HCT116 (cell line): ENCODE measurements at regions not wholly inside any gene's neighbourhood (a gene's known extent, or its start where the extent isn't known, plus 50 kb on each side); places are given as distances from the start of the nearest gene placed in this dataset.
"Not testable (repeated sequence)": the region's sequence is repeated elsewhere in the genome, so short reads cannot be mapped to it uniquely, and the experiment has no call there.

ENCODE experiments used
- ATAC-seq: fragments of 200-7000 bp; cut with Tn5 transposase; 2 replicates; pipeline ENCODE4 v1.9.1; 2020; ENCODE audit warnings: mild to moderate bottlenecking, moderate library complexity
- BruUV-seq: library from RNA; stranded (reverse); fragments of 400-500 nt; replicated peaks from 2 replicates; lab custom pipeline; 2021; lab: Mats Ljungman, UMichigan
- CTCF ChIA-PET: fragments of 300-600 bp; sonication (Branson Sonifier 250); formaldehyde crosslinking; loops from one replicate; lab custom pipeline; 2021; ENCODE audit warnings: antibody characterized with exemption; lab: Charles Lee
- POLR2A ChIA-PET: fragments of 300-600, 350-600 bp; sonication (Branson Sonifier 250); formaldehyde crosslinking; loops from one replicate; lab custom pipeline; 2021; ENCODE audit warnings: antibody characterized with exemption; lab: Charles Lee
- RAD21 ChIA-PET, 2 experiments: fragments of 300-600 bp; sonication (Branson Sonifier 250); formaldehyde crosslinking; loops; one replicate each; lab custom pipeline; 2023; ENCODE audit warnings: low total read pairs in 2 of 2; ENCODE audit not compliant: uncharacterized antibody in 2 of 2, unreplicated experiment in 2 of 2, low non-redundant PET in 1 of 2; lab: Charles Lee
- DNase-seq: peaks from one replicate; pipeline ENCODE4 v3.0.0-alpha.2; 2010; ENCODE audit warnings: low read depth, low spot score
- H2AFZ ChIP-seq: fragments of 200-600 bp; shearing (Covaris generic), sonication (generic); 2 replicates; pipeline ENCODE4 v1.6.1; 2017; ENCODE audit warnings: low read depth, mixed run types, mixed read lengths, antibody characterized with exemption, low read length; ENCODE audit not compliant: poor library complexity, severe bottlenecking
- H3K27ac ChIP-seq: 2 replicates; pipeline ENCODE4 v1.5.1; 2012; ENCODE audit warnings: low read depth, low read length
- H3K27me3 ChIP-seq: fragments of 200-600 bp; sonication (generic); 2 replicates; pipeline ENCODE4 v1.6.1; 2016; ENCODE audit warnings: mixed run types, low read length, mixed read lengths; ENCODE audit not compliant: insufficient read depth
- H3K36me3 ChIP-seq, 2 experiments: fragments of 200-500 bp in 1 of 2; fragments of 200-600 bp in 1 of 2; sonication (Bioruptor generic) in 1 of 2; sonication (generic) in 1 of 2; 2 replicates each; pipeline versions ENCODE4 v1.5.1 to v1.6.1; 2014 to 2016; ENCODE audit warnings: low read length in 2 of 2, inconsistent platforms in 1 of 2, mixed read lengths in 1 of 2, mixed run types in 1 of 2; ENCODE audit not compliant: insufficient read depth in 2 of 2, control insufficient read depth in 1 of 2
- H3K4me1 ChIP-seq, 2 experiments: fragments of 200-600 bp in 1 of 2; sonication (generic) in 1 of 2; 2 replicates each; pipeline versions ENCODE4 v1.5.1 to v1.6.1; 2012 to 2017; ENCODE audit warnings: low read length in 2 of 2, inconsistent platforms in 1 of 2, mild to moderate bottlenecking in 1 of 2, mixed read lengths in 1 of 2, mixed run types in 1 of 2, moderate library complexity in 1 of 2; ENCODE audit not compliant: insufficient read depth in 2 of 2, control insufficient read depth in 1 of 2
- H3K4me2 ChIP-seq: fragments of 200-600 bp; sonication (generic); 2 replicates; pipeline ENCODE4 v1.6.1; 2017; ENCODE audit warnings: mixed run types, low read length, mixed read lengths
- H3K4me3 ChIP-seq, 2 experiments: fragments of 200-600 bp in 1 of 2; sonication (generic) in 1 of 2; replicated peaks in 1 of 2; 2 replicates each; pipeline ENCODE4 v1.5.1; 2011 to 2016; ENCODE audit warnings: low read length in 2 of 2, control low read depth in 1 of 2, low read depth in 1 of 2, mild to moderate bottlenecking in 1 of 2, mixed read lengths in 1 of 2, mixed run types in 1 of 2
- H3K79me2 ChIP-seq: fragments of 200-600 bp; sonication (generic); 2 replicates; pipeline ENCODE4 v1.6.1; 2017; ENCODE audit warnings: mild to moderate bottlenecking, mixed run types, low read length, moderate library complexity, mixed read lengths; ENCODE audit not compliant: insufficient read depth
- H3K9ac ChIP-seq: fragments of 200-600 bp; sonication (generic); 2 replicates; pipeline ENCODE4 v1.6.1; 2016; ENCODE audit warnings: low read length, mixed read lengths
- H3K9me2 ChIP-seq: fragments of 200-600 bp; sonication (generic), shearing (Covaris generic); 2 replicates; pipeline ENCODE4 v1.6.1; 2017; ENCODE audit warnings: mixed run types, mild to moderate bottlenecking, moderate library complexity; ENCODE audit not compliant: insufficient read depth
- H3K9me3 ChIP-seq, 2 experiments: fragments of 200-500 bp in 1 of 2; fragments of 200-600 bp in 1 of 2; sonication (Bioruptor generic) in 1 of 2; sonication (generic) in 1 of 2; 2 replicates each; pipeline ENCODE4 v1.6.1; 2014 to 2017; ENCODE audit warnings: low read length in 2 of 2, mixed read lengths in 2 of 2, inconsistent platforms in 1 of 2, low read depth in 1 of 2, mild to moderate bottlenecking in 1 of 2, mixed run types in 1 of 2, moderate library complexity in 1 of 2; ENCODE audit not compliant: control insufficient read depth in 1 of 2, insufficient read depth in 1 of 2
- H4K20me1 ChIP-seq: fragments of 200-600 bp; sonication (generic), shearing (Covaris generic); 2 replicates; pipeline ENCODE4 v1.6.1; 2017; ENCODE audit warnings: mixed run types, mild to moderate bottlenecking, moderate library complexity; ENCODE audit not compliant: insufficient read depth
- CTCF ChIP-seq, 3 experiments: fragments of 200-600 bp in 1 of 3; sonication (generic) in 1 of 3; IDR thresholded peaks in 2 of 3; conservative IDR thresholded peaks in 1 of 3; 2 replicates each; pipeline ENCODE4 v1.5.1; 2012 to 2017; ENCODE audit warnings: low read depth in 2 of 3, low read length in 2 of 3, antibody characterized with exemption in 1 of 3, borderline replicate concordance in 1 of 3, control low read depth in 1 of 3, mild to moderate bottlenecking in 1 of 3, mixed read lengths in 1 of 3, mixed run types in 1 of 3, moderate library complexity in 1 of 3; ENCODE audit not compliant: insufficient read depth in 1 of 3
- intact Hi-C: fragments of 100-400 bp; cut with micrococcal nuclease; formaldehyde crosslinking; loops from 2 replicates; pipeline ENCODE4 v1.10.0; 2022

DNA sequence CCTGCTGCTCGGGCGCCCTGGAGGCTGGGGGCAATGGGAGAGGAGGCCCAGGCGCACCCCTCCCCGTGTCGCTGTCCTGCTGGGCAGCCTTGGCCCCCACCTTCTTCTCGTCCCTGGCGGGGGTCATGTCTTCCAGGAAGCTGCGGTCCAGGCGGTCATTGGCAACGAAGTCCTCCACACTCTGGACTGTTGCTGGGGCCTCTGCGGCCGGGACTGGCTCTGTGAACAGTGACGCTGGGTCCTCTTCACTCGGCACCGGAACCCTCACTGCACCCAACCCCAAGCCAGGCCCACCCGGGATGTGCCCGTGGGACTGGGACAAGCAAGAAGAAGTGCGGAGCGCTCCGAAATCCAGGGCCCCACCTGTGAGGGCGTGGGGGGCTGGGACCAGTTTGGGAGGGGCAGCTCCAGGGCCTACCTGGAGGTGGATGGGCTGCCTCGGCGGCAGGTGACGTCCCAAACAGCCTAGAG lies 308.0 kb downstream of the CCDC74A start:
- ChIA-PET POLR2A (no interaction called here), RAD21 (no interaction called here), CTCF (no interaction called here)
- Histone ChIP-seq H3K36me3 (no peaks in the 10 kb centered on the region), H3K9ac (no peak overlapping the region), H3K4me1 (peaks cover 3 to 11% of the 10 kb centered on the region in 2 experiments; a peak in 2 of 4 replicates), H3K27ac (no peak overlapping the region), H4K20me1 (no peaks in the 10 kb centered on the region), H3K4me2 (no peak overlapping the region), H3K27me3 (no peaks in the 10 kb centered on the region), H2AFZ (no peak overlapping the region), H3K9me2 (no peaks in the 10 kb centered on the region), H3K79me2 (no peaks in the 10 kb centered on the region), H3K9me3 (no peaks in the 10 kb centered on the region), H3K4me3 (no peak overlapping the region)
- BruUV-seq: no TSS peak
- intact Hi-C loops: no loop called here
- ATAC-seq (no peak), DNase-seq (no peak)
- TF ChIP-seq CTCF (IDR thresholded peaks at IDR 0.05 in 2 of 3, conservative IDR thresholded peaks at IDR 0.05 in 1 of 3; ENCODE audit: borderline replicate concordance in 1 of 3, insufficient read depth in 1 of 3, low read depth in 2 of 3, low read length in 2 of 3): no peak

DNA sequence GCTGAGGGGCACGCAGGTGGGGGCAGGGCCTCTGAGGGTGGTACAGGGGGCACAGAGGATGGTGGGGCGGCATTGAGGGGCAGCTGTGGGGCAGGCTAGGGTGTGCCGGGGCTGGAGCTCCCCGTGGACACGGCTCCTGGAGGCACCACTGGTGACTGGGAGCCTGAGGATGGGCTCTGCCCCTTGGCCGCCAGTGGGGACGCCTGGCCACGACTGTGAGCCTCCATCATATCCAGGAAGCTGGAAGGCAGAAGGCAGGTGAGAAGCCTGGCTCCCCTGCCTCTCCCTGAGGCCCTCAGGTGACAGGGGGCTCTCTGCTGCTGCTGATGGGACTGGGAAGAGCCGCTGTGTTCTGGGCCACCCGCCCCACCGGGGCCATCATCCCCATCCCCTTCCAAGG lies 308.4 kb downstream of the CCDC74A start:
- H3K4me3 ChIP-seq, H3K4me2 ChIP-seq, POLR2A ChIA-PET, intact Hi-C loops, H3K9me2 ChIP-seq, H3K27me3 ChIP-seq, H3K9ac ChIP-seq, H3K27ac ChIP-seq, BruUV-seq, CTCF ChIA-PET, RAD21 ChIA-PET, H2AFZ ChIP-seq, H3K36me3 ChIP-seq, H3K79me2 ChIP-seq, ATAC-seq, H4K20me1 ChIP-seq, H3K9me3 ChIP-seq, DNase-seq: not testable (repeated sequence)
- peaks cover 3 to 11% of the 10 kb centered on the region in 2 experiments; a peak in 2 of 4 replicates for H3K4me1 ChIP-seq

GRCh38 chr2:131844044-131844443 lies 316.4 kb downstream of the CCDC74A start:
- H2AFZ ChIP-seq, H3K4me3 ChIP-seq, H3K9me3 ChIP-seq, POLR2A ChIA-PET, H3K36me3 ChIP-seq, H4K20me1 ChIP-seq, intact Hi-C loops, H3K4me2 ChIP-seq, ATAC-seq, H3K79me2 ChIP-seq, H3K27ac ChIP-seq, RAD21 ChIA-PET, H3K27me3 ChIP-seq, DNase-seq, CTCF ChIA-PET, H3K4me1 ChIP-seq, H3K9ac ChIP-seq, BruUV-seq, H3K9me2 ChIP-seq: not testable (repeated sequence)

DNA sequence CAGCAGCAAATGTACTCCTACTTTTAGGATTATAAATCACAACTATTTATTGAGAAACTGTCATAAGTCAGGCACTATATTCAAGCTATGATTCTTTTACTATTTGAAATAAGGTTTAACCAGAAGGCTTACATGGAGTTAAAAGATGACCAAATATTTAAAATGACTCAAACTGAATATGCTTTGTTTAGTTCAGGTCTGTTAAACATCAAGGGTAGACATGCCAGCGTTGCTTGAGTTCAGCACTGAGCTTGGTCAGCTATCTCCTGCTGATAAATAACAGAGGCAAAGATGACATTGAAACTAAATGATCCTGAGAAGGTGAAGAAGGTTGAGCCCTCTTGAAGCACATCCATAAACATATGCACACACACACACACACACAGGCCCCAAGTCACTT lies 305.6 kb downstream of the ANKRD30BL start:
- intact Hi-C loops: loop anchor here (5.0 kb wide), 1 partner anchor 291 kb away; no protein-coding TSS in a partner anchor
- BruUV-seq: not testable (repeated sequence)

More for the DNA sequence above, 305.6 kb downstream of the ANKRD30BL start:
- RAD21 ChIA-PET, H3K79me2 ChIP-seq, H3K4me3 ChIP-seq, H4K20me1 ChIP-seq, POLR2A ChIA-PET, H3K27ac ChIP-seq, H3K4me2 ChIP-seq, H3K9me2 ChIP-seq, ATAC-seq, DNase-seq, CTCF ChIA-PET, H3K9me3 ChIP-seq, H3K9ac ChIP-seq, H3K27me3 ChIP-seq, H3K4me1 ChIP-seq, H2AFZ ChIP-seq, H3K36me3 ChIP-seq: not testable (repeated sequence)
